ENCODE measurements at regions not wholly inside any gene's neighbourhood (a gene's known extent, or its start where the extent isn't known, plus 50 kb on each side); places are given as distances from the start of the nearest gene placed in this dataset.

- TF ChIP-seq, protein P1, sequence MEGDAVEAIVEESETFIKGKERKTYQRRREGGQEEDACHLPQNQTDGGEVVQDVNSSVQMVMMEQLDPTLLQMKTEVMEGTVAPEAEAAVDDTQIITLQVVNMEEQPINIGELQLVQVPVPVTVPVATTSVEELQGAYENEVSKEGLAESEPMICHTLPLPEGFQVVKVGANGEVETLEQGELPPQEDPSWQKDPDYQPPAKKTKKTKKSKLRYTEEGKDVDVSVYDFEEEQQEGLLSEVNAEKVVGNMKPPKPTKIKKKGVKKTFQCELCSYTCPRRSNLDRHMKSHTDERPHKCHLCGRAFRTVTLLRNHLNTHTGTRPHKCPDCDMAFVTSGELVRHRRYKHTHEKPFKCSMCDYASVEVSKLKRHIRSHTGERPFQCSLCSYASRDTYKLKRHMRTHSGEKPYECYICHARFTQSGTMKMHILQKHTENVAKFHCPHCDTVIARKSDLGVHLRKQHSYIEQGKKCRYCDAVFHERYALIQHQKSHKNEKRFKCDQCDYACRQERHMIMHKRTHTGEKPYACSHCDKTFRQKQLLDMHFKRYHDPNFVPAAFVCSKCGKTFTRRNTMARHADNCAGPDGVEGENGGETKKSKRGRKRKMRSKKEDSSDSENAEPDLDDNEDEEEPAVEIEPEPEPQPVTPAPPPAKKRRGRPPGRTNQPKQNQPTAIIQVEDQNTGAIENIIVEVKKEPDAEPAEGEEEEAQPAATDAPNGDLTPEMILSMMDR (IDR thresholded peaks at IDR 0.05; ENCODE audit: extremely low read depth in 1 of 2, insufficient read depth in 1 of 2, low read depth in 1 of 2, low read length in 2 of 2), result no peak
- TF ChIP-seq FOS (IDR thresholded peaks at IDR 0.05; ENCODE audit: borderline replicate concordance, insufficient read depth, low read length) (no peak), EZH2 (IDR thresholded peaks at IDR 0.05; ENCODE audit: borderline replicate concordance, low read depth, low read length, severe bottlenecking) (no peak), POLR2AphosphoS5 (IDR thresholded peaks at IDR 0.05; ENCODE audit: insufficient read depth, low read depth, low read length) (no peak), POLR2A (IDR thresholded peaks at IDR 0.05; ENCODE audit: low read depth, low read length) (no peak), MYC (IDR thresholded peaks at IDR 0.05; ENCODE audit: low read depth, low read length) (no peak), JUN (IDR thresholded peaks at IDR 0.05; ENCODE audit: borderline replicate concordance, insufficient read depth, insufficient read length, low read depth) (no peak), GATA2 (IDR thresholded peaks at IDR 0.05; ENCODE audit: insufficient read depth, insufficient read length, low read depth, low read length) (no peak)
- TF ChIP-seq, protein P2, sequence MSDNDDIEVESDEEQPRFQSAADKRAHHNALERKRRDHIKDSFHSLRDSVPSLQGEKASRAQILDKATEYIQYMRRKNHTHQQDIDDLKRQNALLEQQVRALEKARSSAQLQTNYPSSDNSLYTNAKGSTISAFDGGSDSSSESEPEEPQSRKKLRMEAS (IDR thresholded peaks at IDR 0.05; ENCODE audit: insufficient read depth, insufficient read length), result no peak
Observed at GRCh38 chr4:84434344-84434743, 64.7 kb downstream of the NKX6-1 start.
